ENCODE measurements at regions not wholly inside any gene's neighbourhood (a gene's known extent, or its start where the extent isn't known, plus 50 kb on each side); places are given as distances from the start of the nearest gene placed in this dataset.

GRCh38 chr10:18735711-18736110 lies 76.5 kb downstream of the ARL5B start:
- H3K4me3 ChIP-seq (ENCODE audit: low read depth, low read length), result no peak overlapping the region
- TF ChIP-seq CTCF (IDR thresholded peaks at IDR 0.05; ENCODE audit: low read depth, low read length, missing control alignments), result no peak
- in situ Hi-C loops (cut with HindIII; ENCODE audit: low pct_ligation_motif_present, low sequenced_read_pairs), result no loop called here
- H3K36me3 ChIP-seq (replicated peaks), result no peaks in the 10 kb centered on the region
- DNase-seq, result no peak
- H3K27me3 ChIP-seq (replicated peaks), result no peaks in the 10 kb centered on the region
- no peak overlapping the region for H3K27ac ChIP-seq

- H3K27ac ChIP-seq, result no peak overlapping the region
- no peak for DNase-seq
- H3K4me3 ChIP-seq (ENCODE audit: low read depth, low read length), result no peak overlapping the region
- no peaks in the 10 kb centered on the region for H3K36me3 ChIP-seq (replicated peaks)
- H3K27me3 ChIP-seq (replicated peaks), result no peaks in the 10 kb centered on the region
- in situ Hi-C loops (cut with HindIII; ENCODE audit: low pct_ligation_motif_present, low sequenced_read_pairs), result no loop called here
- TF ChIP-seq CTCF (IDR thresholded peaks at IDR 0.05; ENCODE audit: low read depth, low read length, missing control alignments), result no peak
These were observed 78.0 kb downstream of the ARL5B start for GRCh38 chr10:18737236-18737635.

- no peaks in the 10 kb centered on the region for H3K36me3 ChIP-seq (replicated peaks)
- TF ChIP-seq CTCF (IDR thresholded peaks at IDR 0.05; ENCODE audit: low read depth, low read length, missing control alignments), result no peak
- DNase-seq, result no peak
- H3K27ac ChIP-seq, result no peak overlapping the region
- in situ Hi-C loops (cut with HindIII; ENCODE audit: low pct_ligation_motif_present, low sequenced_read_pairs), result no loop called here
- no peak overlapping the region for H3K4me3 ChIP-seq (ENCODE audit: low read depth, low read length)
- no peaks in the 10 kb centered on the region for H3K27me3 ChIP-seq (replicated peaks)
These were observed 78.6 kb downstream of the ARL5B start for GRCh38 chr10:18737841-18738240.

- Histone ChIP-seq H3K27me3 (replicated peaks) (no peaks in the 10 kb centered on the region), H3K27ac (no peak overlapping the region), H3K4me3 (ENCODE audit: low read depth, low read length) (no peak overlapping the region), H3K36me3 (replicated peaks) (no peaks in the 10 kb centered on the region)
- TF ChIP-seq CTCF (IDR thresholded peaks at IDR 0.05; ENCODE audit: low read depth, low read length, missing control alignments), result no peak
- in situ Hi-C loops (cut with HindIII; ENCODE audit: low pct_ligation_motif_present, low sequenced_read_pairs), result no loop called here
- DNase-seq, result no peak
These were observed 79.6 kb downstream of the ARL5B start for GRCh38 chr10:18738835-18739234.

- no peak for TF ChIP-seq CTCF (IDR thresholded peaks at IDR 0.05; ENCODE audit: low read depth, low read length, missing control alignments)
These were observed 84.7 kb downstream of the ARL5B start for GRCh38 chr10:18743926-18744325.

GRCh38 chr10:18753312-18753895 lies 94.2 kb downstream of the ARL5B start:
- in situ Hi-C loops (cut with HindIII; ENCODE audit: low pct_ligation_motif_present, low sequenced_read_pairs), result no loop called here

More at GRCh38 chr10:18743926-18744325, 84.7 kb downstream of the ARL5B start:
- no peak for DNase-seq
- Histone ChIP-seq H3K36me3 (replicated peaks) (no peaks in the 10 kb centered on the region), H3K27ac (no peak overlapping the region), H3K4me3 (ENCODE audit: low read depth, low read length) (no peak overlapping the region), H3K27me3 (replicated peaks) (no peaks in the 10 kb centered on the region)
- in situ Hi-C loops (cut with HindIII; ENCODE audit: low pct_ligation_motif_present, low sequenced_read_pairs), result no loop called here

More at GRCh38 chr10:18753312-18753895, 94.2 kb downstream of the ARL5B start:
- Histone ChIP-seq H3K27ac (no peak overlapping the region), H3K27me3 (replicated peaks) (no peaks in the 10 kb centered on the region), H3K36me3 (replicated peaks) (no peaks in the 10 kb centered on the region), H3K4me3 (ENCODE audit: low read depth, low read length) (no peak overlapping the region)
- TF ChIP-seq CTCF (IDR thresholded peaks at IDR 0.05; ENCODE audit: low read depth, low read length, missing control alignments), result no peak
- DNase-seq, result no peak

Measured in brain microvascular endothelial cell (primary cell).